GM21528 (cell line): ENCODE measurements at regions not wholly inside any gene's neighbourhood (a gene's known extent, or its start where the extent isn't known, plus 50 kb on each side); places are given as distances from the start of the nearest gene placed in this dataset.

Source experiments
- ATAC-seq: cut with Tn5 transposase; IDR thresholded peaks from one replicate; pipeline ENCODE4 v1.9.1; 2021; ENCODE audit warnings: mild to moderate bottlenecking, moderate library complexity; ENCODE audit not compliant: unreplicated experiment, low FRiP score

DNA sequence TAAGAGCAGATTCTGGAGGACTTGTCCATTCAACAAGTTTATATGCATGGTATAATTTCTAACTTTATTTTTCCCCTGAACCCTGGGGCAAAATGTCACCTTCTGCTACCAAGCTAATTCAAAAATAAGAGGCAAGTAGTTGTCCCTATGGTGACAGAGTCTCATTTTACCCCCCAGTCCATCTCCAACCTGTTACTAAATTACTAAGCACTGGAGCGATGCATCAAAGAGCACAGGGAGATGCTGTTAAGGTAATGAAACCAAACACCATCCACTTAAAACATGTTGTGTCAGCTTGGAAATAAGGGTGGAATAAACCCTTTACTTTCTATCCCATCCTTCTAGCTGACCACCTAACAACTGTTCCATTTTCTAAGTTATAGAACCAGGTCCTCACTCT lies 417.4 kb upstream of the ATP11B start:
- ATAC-seq: no peak

DNA sequence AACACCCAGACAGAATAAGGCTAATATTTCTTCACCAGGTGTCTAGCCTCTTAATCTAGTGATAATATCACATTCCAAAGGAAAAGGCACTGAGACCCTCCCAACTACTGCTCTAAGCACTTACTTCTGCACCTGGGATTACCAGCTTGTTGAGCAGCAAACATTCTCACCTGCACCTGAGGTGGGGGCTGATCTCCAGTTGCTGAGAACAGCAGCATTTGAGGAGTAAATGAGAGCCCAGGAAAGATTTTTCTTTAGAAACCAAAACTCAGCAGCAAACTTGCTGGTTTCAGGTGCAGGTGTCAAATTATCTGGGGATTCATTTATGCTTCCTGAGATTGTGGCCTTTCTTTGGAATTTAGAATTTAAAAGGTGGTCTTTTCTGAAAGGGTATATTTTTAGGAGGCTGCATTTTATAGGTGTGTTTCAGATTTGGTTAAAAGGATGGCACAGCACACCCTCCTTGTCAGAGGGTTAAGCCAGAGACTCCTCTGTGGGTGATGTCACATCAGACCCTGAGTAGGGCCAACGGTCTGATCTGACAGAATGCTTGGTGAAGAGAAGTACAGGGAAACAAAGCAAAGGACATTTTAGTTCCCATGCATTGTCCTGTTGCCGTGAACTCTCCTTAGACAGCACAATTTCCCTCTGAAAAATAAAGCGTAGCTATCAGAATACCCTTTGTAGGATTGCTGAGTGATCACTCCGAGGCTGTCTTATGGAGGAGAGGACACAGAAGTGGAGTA lies 411.0 kb upstream of the ATP11B start:
- ATAC-seq: no peak

GRCh38 chr3:182384221-182384620 lies 409.1 kb upstream of the ATP11B start:
- no peak for ATAC-seq

DNA sequence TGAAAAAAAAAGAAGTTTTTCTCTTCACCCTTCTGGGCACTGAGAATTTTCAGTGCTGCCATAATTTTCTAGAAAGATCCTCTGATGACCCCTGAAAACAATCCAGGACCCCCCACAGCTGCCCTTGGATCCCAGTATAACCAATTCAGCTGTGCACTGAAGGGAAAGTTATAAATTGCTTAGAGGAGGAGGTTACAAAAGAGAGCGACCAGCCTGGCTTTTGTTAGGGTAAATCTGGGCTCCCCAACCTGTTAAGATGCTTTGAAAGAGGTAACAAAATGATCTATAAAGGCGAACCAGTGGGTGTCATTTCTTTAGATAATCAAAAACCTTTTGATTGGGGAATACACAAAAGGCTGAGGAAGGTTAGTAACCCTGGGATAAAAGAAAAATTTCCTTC lies 407.9 kb upstream of the ATP11B start:
- no peak for ATAC-seq

DNA sequence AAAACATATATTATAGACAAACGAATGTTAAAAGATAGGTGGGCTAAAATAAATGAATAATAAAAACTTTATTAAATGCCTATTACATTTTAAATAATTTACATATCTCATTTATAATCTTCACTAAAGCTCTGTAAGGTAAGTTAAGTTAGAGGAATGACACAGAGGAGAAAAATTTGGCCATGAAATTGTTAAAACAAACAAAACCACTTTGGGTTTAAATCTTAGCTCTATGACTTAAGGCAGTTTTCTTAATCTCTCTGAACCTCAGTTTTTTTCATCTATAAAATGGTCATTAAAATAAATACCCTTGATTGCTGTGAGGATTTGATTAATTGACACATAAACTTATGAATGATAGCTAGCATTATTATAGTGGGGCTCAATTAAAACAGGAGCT lies 404.8 kb upstream of the ATP11B start:
- no peak for ATAC-seq

GRCh38 chr3:182389071-182389815 lies 404.1 kb upstream of the ATP11B start:
- no peak for ATAC-seq

- ATAC-seq: no peak
Observed at GRCh38 chr3:182390421-182390820, 402.9 kb upstream of the ATP11B start.

DNA sequence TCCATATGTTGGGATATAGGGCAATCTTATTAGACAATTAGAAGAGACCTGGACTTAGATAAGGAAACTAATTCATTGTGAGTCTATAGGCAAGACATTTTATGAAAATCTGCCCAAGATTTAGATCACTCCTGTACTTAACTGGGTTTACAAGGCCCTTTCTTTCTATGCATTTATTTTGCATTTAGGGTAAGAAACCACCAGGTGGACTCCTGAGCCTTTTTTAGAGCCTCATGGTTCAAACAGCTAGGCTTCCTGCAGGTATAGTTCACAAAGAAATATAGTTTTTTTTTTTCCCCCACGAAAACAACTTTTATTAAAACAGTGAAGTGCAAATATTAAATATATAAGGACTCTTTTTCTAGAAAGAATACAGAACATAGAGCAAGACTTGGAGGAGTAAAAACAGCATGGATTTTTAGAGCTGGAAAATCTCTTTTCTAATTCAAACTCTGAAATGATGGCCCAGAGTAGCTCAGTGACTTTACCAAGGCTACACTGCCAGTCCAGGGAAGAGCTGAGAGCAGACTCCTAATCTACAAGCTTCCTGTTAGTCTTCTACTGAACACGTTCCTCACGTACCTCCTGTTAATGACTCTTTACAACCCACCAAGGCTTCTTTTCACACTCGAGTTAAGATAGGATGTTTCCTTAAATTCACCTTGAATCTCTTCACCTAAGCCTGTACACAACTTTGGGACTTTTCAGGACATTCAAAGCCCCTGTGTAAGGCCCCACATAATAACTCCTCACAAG lies 400.9 kb upstream of the ATP11B start:
- no peak for ATAC-seq

DNA sequence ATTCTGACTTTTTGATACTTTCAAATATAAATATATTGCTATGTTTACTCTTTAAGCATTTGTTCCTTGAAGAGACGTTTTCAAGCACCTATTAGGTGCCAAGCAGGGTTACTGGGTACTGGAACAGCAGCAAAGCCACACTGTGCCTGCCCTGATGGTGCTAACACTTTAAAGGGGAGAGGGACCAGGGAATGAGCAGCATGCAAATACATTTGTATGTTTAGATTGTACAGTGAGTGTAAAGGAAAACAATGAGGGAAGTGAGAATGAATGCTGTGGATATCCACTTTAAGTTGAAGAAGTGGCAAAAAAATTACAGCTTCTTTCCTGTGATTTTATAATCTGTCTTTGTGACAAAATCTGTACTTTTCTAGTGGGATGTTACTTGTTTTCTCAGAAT lies 400.2 kb upstream of the ATP11B start:
- ATAC-seq: no peak

GRCh38 chr3:182393830-182394367 lies 399.4 kb upstream of the ATP11B start:
- no peak for ATAC-seq

GRCh38 chr3:182397164-182397563 lies 396.1 kb upstream of the ATP11B start:
- no peak for ATAC-seq

DNA sequence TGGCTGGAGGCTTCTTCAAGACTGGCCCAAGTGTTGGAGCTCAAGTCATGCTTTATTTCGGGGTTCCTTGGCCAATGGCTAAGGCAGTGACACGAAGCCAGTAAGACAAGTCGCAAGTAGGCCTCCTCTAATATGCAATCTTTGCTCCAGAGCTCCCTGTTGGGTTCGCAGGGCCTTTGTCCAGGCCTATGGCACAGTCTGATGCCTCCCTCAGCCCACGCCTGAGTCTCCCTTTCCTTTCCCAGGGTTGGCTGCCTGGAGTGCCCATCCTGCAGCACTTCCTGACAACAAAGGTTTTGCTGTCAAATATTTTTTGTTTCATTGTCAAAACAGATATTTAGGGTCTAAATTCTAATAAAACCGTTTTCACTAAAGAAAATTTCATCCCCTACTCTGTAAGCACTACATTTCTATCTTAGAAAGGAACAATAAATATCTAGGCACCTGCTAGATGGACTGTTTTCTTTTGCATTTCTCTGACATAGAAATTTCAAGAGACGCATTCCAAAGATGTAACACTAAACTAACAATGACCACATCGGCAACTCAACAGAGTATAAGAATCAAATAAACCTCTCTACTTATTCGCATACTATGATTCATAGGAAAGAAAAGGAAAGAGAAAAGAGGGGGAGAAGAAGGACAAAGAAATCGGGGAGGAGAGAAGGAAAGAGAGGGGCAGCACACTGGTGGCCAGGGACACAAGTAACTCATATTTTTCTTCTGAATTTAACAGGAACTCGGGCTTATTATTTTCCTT lies 393.1 kb upstream of the ATP11B start:
- ATAC-seq: no peak

DNA sequence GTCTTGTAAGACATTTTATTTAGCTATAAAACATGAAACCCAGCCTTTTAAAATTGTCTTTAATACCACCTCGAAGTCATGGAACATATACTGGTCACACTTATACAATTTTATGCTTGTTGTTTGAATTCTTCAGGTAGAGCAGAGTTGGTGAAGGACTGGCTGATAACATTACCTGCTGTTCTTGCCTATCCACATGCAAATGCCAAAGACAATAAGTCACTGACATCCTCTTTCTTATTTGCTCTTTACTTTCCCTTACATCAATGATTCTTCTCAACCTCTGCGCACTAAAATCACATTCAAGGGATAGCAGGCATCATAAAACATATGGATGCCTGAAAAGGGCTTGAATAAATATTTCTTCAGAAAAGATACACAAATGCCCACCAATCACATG lies 392.5 kb upstream of the ATP11B start:
- ATAC-seq: no peak

- ATAC-seq: no peak
Observed at GRCh38 chr3:182404031-182404430, 389.3 kb upstream of the ATP11B start.

DNA sequence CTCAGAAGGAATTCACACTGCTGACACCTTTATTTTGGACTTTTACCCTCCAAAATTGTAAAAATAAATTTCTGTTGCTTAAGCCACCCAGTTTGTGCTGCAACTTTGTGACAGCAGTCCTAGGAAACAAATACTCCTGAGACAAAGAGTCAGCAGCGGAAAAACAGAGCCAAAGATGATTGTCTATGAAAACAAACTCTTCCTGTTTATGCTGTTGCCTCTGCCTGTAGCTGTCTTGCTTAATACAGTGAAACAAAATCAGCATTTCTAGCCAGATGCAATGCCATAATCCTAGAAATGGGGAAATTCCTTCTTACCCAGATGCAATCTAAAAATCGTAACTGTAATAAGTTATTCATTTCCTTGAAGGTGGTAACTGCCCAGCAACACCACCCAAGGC lies 387.5 kb upstream of the ATP11B start:
- ATAC-seq: no peak

- no peak for ATAC-seq
Observed at GRCh38 chr3:182406786-182407185, 386.5 kb upstream of the ATP11B start.

- ATAC-seq: no peak
Observed at GRCh38 chr3:182410051-182410450, 383.3 kb upstream of the ATP11B start.

DNA sequence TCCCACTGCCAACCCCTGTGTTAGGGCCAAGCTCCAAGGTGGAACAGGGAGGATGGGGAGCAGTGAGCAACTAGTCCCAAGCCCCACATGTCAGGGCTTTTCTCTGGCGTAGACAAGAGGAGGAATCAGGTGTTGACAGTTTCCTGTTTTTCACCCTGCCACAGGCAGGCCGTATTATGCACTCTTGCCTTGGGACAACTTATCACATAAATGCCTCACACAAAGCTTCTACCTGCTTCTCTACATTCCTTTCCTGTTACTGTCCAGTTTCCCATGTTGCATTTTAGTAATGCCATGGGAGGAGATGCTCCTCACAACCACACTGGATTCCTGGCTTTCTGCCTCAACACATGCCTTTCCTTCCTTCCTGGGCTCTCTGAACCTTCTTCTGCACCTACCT lies 381.2 kb upstream of the ATP11B start:
- no peak for ATAC-seq

DNA sequence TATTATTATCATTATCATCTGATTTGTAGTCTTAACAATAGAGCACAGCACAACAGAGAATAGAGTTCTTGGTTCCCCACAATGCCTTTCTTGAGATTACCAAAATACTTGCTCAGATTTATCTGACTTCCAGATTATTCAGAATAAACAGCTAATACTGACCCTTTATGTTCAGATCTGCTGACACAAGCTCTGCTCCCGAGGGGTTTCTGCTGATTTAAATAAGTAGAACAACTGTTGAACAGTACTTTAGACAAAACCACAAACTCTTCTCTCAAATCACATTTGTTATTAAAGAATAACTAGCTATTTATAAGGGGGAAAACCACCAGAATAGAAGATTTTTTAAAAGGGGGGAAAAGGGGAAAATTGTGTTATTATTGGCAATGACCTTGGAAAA lies 380.2 kb upstream of the ATP11B start:
- no peak for ATAC-seq

GRCh38 chr3:182413682-182414081 lies 379.6 kb upstream of the ATP11B start:
- ATAC-seq: no peak
